Activated naive CD4-positive, alpha-beta T cell treated with anti-CD3 and anti-CD28 coated beads, Interleukin-2, amount 10 ng/mL, durations not matched to agents 7 days and 5 days (primary cell): ENCODE measurements at regions not wholly inside any gene's neighbourhood (a gene's known extent, or its start where the extent isn't known, plus 50 kb on each side); places are given as distances from the start of the nearest gene placed in this dataset.

Experiments
- CTCF ChIA-PET: fragments of 350-600 bp; sonication (Branson Sonifier 250); formaldehyde crosslinking; loops from one replicate; lab custom pipeline; 2021; ENCODE audit warnings: antibody characterized with exemption; lab: Charles Lee
- DNase-seq: peaks from one replicate; pipeline ENCODE4 v3.0.0-alpha.2; 2020
- H3K27ac Mint-ChIP-seq: one replicate; pipeline ENCODE4 v1.8.0; 2021; ENCODE audit warnings: mild to moderate bottlenecking, moderate library complexity, mixed read lengths
- H3K27me3 Mint-ChIP-seq: one replicate; pipeline ENCODE4 v1.8.0; 2021; ENCODE audit warnings: mild to moderate bottlenecking, mixed read lengths
- H3K36me3 Mint-ChIP-seq: one replicate; pipeline ENCODE4 v1.8.0; 2021; ENCODE audit warnings: mixed read lengths
- H3K4me1 Mint-ChIP-seq: one replicate; pipeline ENCODE4 v1.8.0; 2021; ENCODE audit warnings: mixed read lengths
- H3K4me3 Mint-ChIP-seq: one replicate; pipeline ENCODE4 v1.8.0; 2021; ENCODE audit warnings: mild to moderate bottlenecking, moderate library complexity, mixed read lengths
- H3K9me3 Mint-ChIP-seq: one replicate; pipeline ENCODE4 v1.8.0; 2021; ENCODE audit warnings: mixed read lengths

- CTCF ChIA-PET, result no interaction called here
- Mint-ChIP-seq H3K27me3 (no peaks in the 10 kb centered on the region), H3K27ac (no peak overlapping the region), H3K4me3 (no peak overlapping the region), H3K9me3 (peaks cover 6% of the 10 kb centered on the region), H3K36me3 (no peaks in the 10 kb centered on the region), H3K4me1 (no peaks in the 10 kb centered on the region)
- no peak for DNase-seq
Measured at GRCh38 chr2:222088561-222088960, 210.2 kb downstream of the PAX3 start.

- Mint-ChIP-seq H3K27ac (no peak overlapping the region), H3K4me1 (no peaks in the 10 kb centered on the region), H3K9me3 (peaks cover 6% of the 10 kb centered on the region), H3K36me3 (no peaks in the 10 kb centered on the region), H3K27me3 (no peaks in the 10 kb centered on the region), H3K4me3 (no peak overlapping the region)
- no peak for DNase-seq
- CTCF ChIA-PET, result no interaction called here
Measured at GRCh38 chr2:222087998-222088397, 210.8 kb downstream of the PAX3 start.

GRCh38 chr2:222082201-222082600 is 216.6 kb downstream of the PAX3 start:
- no peak for DNase-seq
- peaks cover 4% of the 10 kb centered on the region for H3K9me3 Mint-ChIP-seq
- no peaks in the 10 kb centered on the region for H3K27me3 Mint-ChIP-seq
- no peak overlapping the region for H3K4me3 Mint-ChIP-seq
- H3K4me1 Mint-ChIP-seq, result no peaks in the 10 kb centered on the region
- H3K36me3 Mint-ChIP-seq, result no peaks in the 10 kb centered on the region
- H3K27ac Mint-ChIP-seq, result no peak overlapping the region
- CTCF ChIA-PET, result no interaction called here

- Mint-ChIP-seq H3K4me3 (no peak overlapping the region), H3K4me1 (no peaks in the 10 kb centered on the region), H3K27me3 (no peaks in the 10 kb centered on the region), H3K9me3 (peaks cover 2% of the 10 kb centered on the region), H3K27ac (no peak overlapping the region), H3K36me3 (no peaks in the 10 kb centered on the region)
- no peak for DNase-seq
- CTCF ChIA-PET, result no interaction called here
Measured at GRCh38 chr2:222080141-222080540, 218.7 kb downstream of the PAX3 start.

- Mint-ChIP-seq H3K27me3 (no peaks in the 10 kb centered on the region), H3K9me3 (no peaks in the 10 kb centered on the region), H3K27ac (no peak overlapping the region), H3K4me3 (no peak overlapping the region), H3K36me3 (no peaks in the 10 kb centered on the region), H3K4me1 (no peaks in the 10 kb centered on the region)
- no peak for DNase-seq
- CTCF ChIA-PET, result no interaction called here
Measured at GRCh38 chr2:222076973-222077690, 221.7 kb downstream of the PAX3 start.

- no peaks in the 10 kb centered on the region for H3K27me3 Mint-ChIP-seq
- no peaks in the 10 kb centered on the region for H3K9me3 Mint-ChIP-seq
- no peak overlapping the region for H3K4me3 Mint-ChIP-seq
- H3K4me1 Mint-ChIP-seq, result no peaks in the 10 kb centered on the region
- no peak overlapping the region for H3K27ac Mint-ChIP-seq
- no peaks in the 10 kb centered on the region for H3K36me3 Mint-ChIP-seq
- DNase-seq, result no peak
- CTCF ChIA-PET, result no interaction called here
Measured at GRCh38 chr2:222074674-222075073, 224.1 kb downstream of the PAX3 start.

- Mint-ChIP-seq H3K4me3 (no peak overlapping the region), H3K36me3 (no peaks in the 10 kb centered on the region), H3K27me3 (no peaks in the 10 kb centered on the region), H3K27ac (no peak overlapping the region), H3K4me1 (no peaks in the 10 kb centered on the region), H3K9me3 (no peaks in the 10 kb centered on the region)
- CTCF ChIA-PET, result interaction anchor here (1.1 kb wide), 1 partner anchor 14 kb away, joined by 3 read pairs; no protein-coding TSS in a partner anchor
- no peak for DNase-seq
Measured at GRCh38 chr2:222071911-222072310, 226.9 kb downstream of the PAX3 start.

GRCh38 chr2:222064286-222064685 is 234.5 kb downstream of the PAX3 start:
- H3K27ac Mint-ChIP-seq, result no peak overlapping the region

GRCh38 chr2:222058819-222059445 is 239.9 kb downstream of the PAX3 start:
- H3K9me3 Mint-ChIP-seq, result no peaks in the 10 kb centered on the region
- no peak overlapping the region for H3K4me3 Mint-ChIP-seq
- no peak overlapping the region for H3K27ac Mint-ChIP-seq
- no peaks in the 10 kb centered on the region for H3K36me3 Mint-ChIP-seq
- CTCF ChIA-PET, result interaction anchor here (1.0 to 1.3 kb wide), 2 partner anchors 13 to 28 kb away, joined by 3 read pairs; no protein-coding TSS in a partner anchor
- DNase-seq, result no peak
- H3K27me3 Mint-ChIP-seq, result peaks cover 4% of the 10 kb centered on the region
- no peaks in the 10 kb centered on the region for H3K4me1 Mint-ChIP-seq

More at GRCh38 chr2:222064286-222064685, 234.5 kb downstream of the PAX3 start:
- no peaks in the 10 kb centered on the region for H3K36me3 Mint-ChIP-seq
- no peak for DNase-seq
- no peak overlapping the region for H3K4me3 Mint-ChIP-seq
- H3K4me1 Mint-ChIP-seq, result no peaks in the 10 kb centered on the region
- H3K9me3 Mint-ChIP-seq, result no peaks in the 10 kb centered on the region
- CTCF ChIA-PET, result no interaction called here
- peaks cover 4% of the 10 kb centered on the region for H3K27me3 Mint-ChIP-seq

- Mint-ChIP-seq H3K9me3 (no peaks in the 10 kb centered on the region), H3K36me3 (no peaks in the 10 kb centered on the region), H3K4me3 (no peak overlapping the region), H3K4me1 (no peaks in the 10 kb centered on the region), H3K27me3 (peaks cover 9% of the 10 kb centered on the region), H3K27ac (no peak overlapping the region)
- CTCF ChIA-PET, result interaction anchor here (1.0 to 1.3 kb wide), 3 partner anchors 15 to 504 kb away, joined by 3 read pairs; no protein-coding TSS in a partner anchor
- no peak for DNase-seq
Measured at GRCh38 chr2:222057347-222058073, 241.3 kb downstream of the PAX3 start.

GRCh38 chr2:222055328-222055727 is 243.5 kb downstream of the PAX3 start:
- Mint-ChIP-seq H3K36me3 (no peaks in the 10 kb centered on the region), H3K9me3 (no peaks in the 10 kb centered on the region), H3K27me3 (peaks cover 8% of the 10 kb centered on the region), H3K4me3 (no peak overlapping the region), H3K4me1 (no peaks in the 10 kb centered on the region), H3K27ac (no peak overlapping the region)
- DNase-seq, result no peak
- CTCF ChIA-PET, result interaction anchor here (1.4 kb wide), 1 partner anchor 506 kb away, joined by 3 read pairs; no protein-coding TSS in a partner anchor

GRCh38 chr2:222054813-222055212 is 244.0 kb downstream of the PAX3 start:
- no peak overlapping the region for H3K27ac Mint-ChIP-seq
- no peaks in the 10 kb centered on the region for H3K9me3 Mint-ChIP-seq
- H3K4me3 Mint-ChIP-seq, result no peak overlapping the region
- peaks cover 5% of the 10 kb centered on the region for H3K27me3 Mint-ChIP-seq
- H3K4me1 Mint-ChIP-seq, result no peaks in the 10 kb centered on the region
- CTCF ChIA-PET, result no interaction called here
- H3K36me3 Mint-ChIP-seq, result no peaks in the 10 kb centered on the region
- DNase-seq, result no peak

GRCh38 chr2:222052934-222053367 is 245.8 kb downstream of the PAX3 start:
- Mint-ChIP-seq H3K4me3 (no peak overlapping the region), H3K27me3 (peaks cover 5% of the 10 kb centered on the region), H3K36me3 (no peaks in the 10 kb centered on the region), H3K4me1 (no peaks in the 10 kb centered on the region), H3K27ac (no peak overlapping the region), H3K9me3 (no peaks in the 10 kb centered on the region)
- CTCF ChIA-PET, result no interaction called here
- DNase-seq, result no peak

GRCh38 chr2:222050981-222051380 is 247.8 kb downstream of the PAX3 start:
- Mint-ChIP-seq H3K9me3 (no peaks in the 10 kb centered on the region), H3K27ac (no peak overlapping the region), H3K36me3 (no peaks in the 10 kb centered on the region), H3K27me3 (peaks cover 5% of the 10 kb centered on the region), H3K4me1 (no peaks in the 10 kb centered on the region), H3K4me3 (no peak overlapping the region)
- no peak for DNase-seq
- CTCF ChIA-PET, result no interaction called here
